Right lobe of liver (tissue), 4 donors: ENCODE measurements at regions not wholly inside any gene's neighbourhood (a gene's known extent, or its start where the extent isn't known, plus 50 kb on each side); places are given as distances from the start of the nearest gene placed in this dataset.

ENCODE experiments used
- CTCF ChIP-seq, 4 donors: fragments of 200-600 bp in 3 of 4; fragments of 450-650 bp in 1 of 4; IDR thresholded peaks; one replicate each; pipeline versions ENCODE4 v1.5.1 to v1.8.0; 2016 to 2022; ENCODE audit warnings: antibody characterized with exemption in 4 of 4, mild to moderate bottlenecking in 2 of 4
- POLR2A ChIP-seq: fragments of 450-650 bp; IDR thresholded peaks from one replicate; pipeline ENCODE4 v1.6.1; 2017; ENCODE audit warnings: antibody characterized with exemption, mild to moderate bottlenecking
- donor health status: DM: no; HTN: no; CAD: no.
- donor health status: DM: no; HTN: no; CAD: no.
- donor health status: DM: no; HTN: yes; CAD: no.

- TF ChIP-seq POLR2A (no peak), CTCF (IDR thresholded peaks at IDR 0.05) (no peak)
These were observed 436.2 kb downstream of the BCL11B start for GRCh38 chr14:98835825-98836100.
